Suppressor macrophage treated with lipopolysaccharide for 4 hours (primary cell): ENCODE measurements at regions not wholly inside any gene's neighbourhood (a gene's known extent, or its start where the extent isn't known, plus 50 kb on each side); places are given as distances from the start of the nearest gene placed in this dataset.
"Not testable (repeated sequence)": the region's sequence is repeated elsewhere in the genome, so short reads cannot be mapped to it uniquely, and the experiment has no call there.

Experiments used
- DNase-seq: peaks from one replicate; pipeline ENCODE4 v3.0.0-alpha.2; 2020

GRCh38 chr4:30462445-30463090 is 257.6 kb upstream of the PCDH7 start:
- DNase-seq, result no peak

GRCh38 chr4:30471861-30472260 is 248.3 kb upstream of the PCDH7 start:
- no peak for DNase-seq

GRCh38 chr4:30473225-30473624 is 246.9 kb upstream of the PCDH7 start:
- DNase-seq, result no peak

GRCh38 chr4:30495251-30495650 is 224.9 kb upstream of the PCDH7 start:
- no peak for DNase-seq

- DNase-seq, result no peak
These were observed 224.4 kb upstream of the PCDH7 start for GRCh38 chr4:30495651-30496310.

- no peak for DNase-seq
These were observed 208.4 kb upstream of the PCDH7 start for GRCh38 chr4:30511751-30512150.

GRCh38 chr4:30518211-30518610 is 202.0 kb upstream of the PCDH7 start:
- no peak for DNase-seq

- no peak for DNase-seq
These were observed 194.4 kb upstream of the PCDH7 start for GRCh38 chr4:30525662-30526315.

GRCh38 chr4:30535255-30535654 is 184.9 kb upstream of the PCDH7 start:
- no peak for DNase-seq

- DNase-seq, result no peak
These were observed 183.9 kb upstream of the PCDH7 start for GRCh38 chr4:30536231-30536630.

GRCh38 chr4:30537456-30537855 is 182.7 kb upstream of the PCDH7 start:
- no peak for DNase-seq

- DNase-seq, result no peak
These were observed 181.4 kb upstream of the PCDH7 start for GRCh38 chr4:30538794-30539193.

- DNase-seq, result no peak
These were observed 177.1 kb upstream of the PCDH7 start for GRCh38 chr4:30543057-30543456.

GRCh38 chr4:30553151-30553550 is 167.0 kb upstream of the PCDH7 start:
- no peak for DNase-seq

GRCh38 chr4:30553706-30554105 is 166.5 kb upstream of the PCDH7 start:
- DNase-seq, result no peak

- no peak for DNase-seq
These were observed 164.4 kb upstream of the PCDH7 start for GRCh38 chr4:30555775-30556174.

GRCh38 chr4:30559481-30559880 is 160.7 kb upstream of the PCDH7 start:
- DNase-seq, result no peak

GRCh38 chr4:30586850-30587249 is 133.3 kb upstream of the PCDH7 start:
- no peak for DNase-seq

- not testable (repeated sequence) for DNase-seq
These were observed 130.5 kb upstream of the PCDH7 start for GRCh38 chr4:30589669-30590068.

- no peak for DNase-seq
These were observed 119.7 kb upstream of the PCDH7 start for GRCh38 chr4:30600246-30601017.

- DNase-seq, result no peak
These were observed 118.9 kb upstream of the PCDH7 start for GRCh38 chr4:30601070-30601865.

- no peak for DNase-seq
These were observed 114.5 kb upstream of the PCDH7 start for GRCh38 chr4:30605616-30606190.
